ENCODE measurements at regions not wholly inside any gene's neighbourhood (a gene's known extent, or its start where the extent isn't known, plus 50 kb on each side); places are given as distances from the start of the nearest gene placed in this dataset.

GRCh38 chr15:60259469-60259868 lies 138.3 kb downstream of the ANXA2 start:
- no peak for TF ChIP-seq CTCF (conservative IDR thresholded peaks at IDR 0.05; ENCODE audit: low read depth in 2 of 2)
- no peak for TF ChIP-seq ETS1 (IDR thresholded peaks at IDR 0.05)
- TF ChIP-seq POLR2AphosphoS5 (IDR thresholded peaks at IDR 0.05; ENCODE audit: low read depth) = no peak
- no peak for TF ChIP-seq EZH2 (IDR thresholded peaks at IDR 0.05; ENCODE audit: low read depth, unreplicated experiment)
- no peak for TF ChIP-seq CREB1 (CRISPR knock-in tag; IDR thresholded peaks at IDR 0.05; ENCODE audit: low read depth)
- TF ChIP-seq EZH2phosphoT487 (IDR thresholded peaks at IDR 0.05; ENCODE audit: unreplicated experiment) = no peak
